HEK293T (cell line): ENCODE measurements at regions not wholly inside any gene's neighbourhood (a gene's known extent, or its start where the extent isn't known, plus 50 kb on each side); places are given as distances from the start of the nearest gene placed in this dataset.

Experiments
- ARNT ChIP-seq: fragments of 450-650 bp; IDR thresholded peaks from 2 replicates; pipeline ENCODE4 v1.6.1; 2017; ENCODE audit warnings: mild to moderate bottlenecking
- BHLHE40 ChIP-seq: fragments of 450-650 bp; IDR thresholded peaks from 2 replicates; pipeline ENCODE4 v1.6.1; 2016; ENCODE audit warnings: mild to moderate bottlenecking, moderate library complexity, borderline replicate concordance
- FOXA1 ChIP-seq: fragments of 450-650 bp; IDR thresholded peaks from 2 replicates; pipeline ENCODE4 v1.6.1; 2016; ENCODE audit warnings: mild to moderate bottlenecking
- LEF1 ChIP-seq: fragments of 450-650 bp; IDR thresholded peaks from 2 replicates; pipeline ENCODE4 v1.6.1; 2017; ENCODE audit warnings: mild to moderate bottlenecking, borderline replicate concordance
- TARDBP ChIP-seq: fragments of 450-650 bp; IDR thresholded peaks from 2 replicates; pipeline ENCODE4 v1.6.1; 2016
- ZNF384 ChIP-seq: fragments of 450-650 bp; IDR thresholded peaks from 2 replicates; pipeline ENCODE4 v1.6.1; 2016

DNA sequence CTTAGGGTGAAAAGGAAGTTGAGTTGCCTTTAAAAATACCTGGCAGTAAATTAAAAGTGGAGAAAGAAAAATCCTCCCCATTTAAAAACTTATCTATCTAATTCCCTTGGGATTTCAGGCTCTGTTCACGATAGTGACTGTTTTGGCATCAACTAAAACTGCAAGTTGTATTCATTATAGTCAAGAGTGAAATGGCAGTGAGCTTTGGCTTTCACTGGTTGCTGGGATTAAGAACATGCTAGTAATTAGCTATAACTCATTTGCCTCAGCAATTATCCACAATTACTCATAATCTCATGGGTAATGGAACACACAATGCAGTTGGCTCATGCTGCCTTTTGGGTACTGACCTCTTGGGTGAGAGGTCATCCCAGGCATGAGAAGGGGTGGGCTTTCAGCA, 250.1 kb downstream of the GAS1 start:
- TF ChIP-seq TARDBP: no peak
- TF ChIP-seq BHLHE40: no peak
- no peak for TF ChIP-seq FOXA1
- no peak for TF ChIP-seq ARNT
- no peak for TF ChIP-seq ZNF384
- TF ChIP-seq LEF1: no peak
